Stimulated activated CD8-positive, alpha-beta memory T cell treated with anti-CD3 and anti-CD28 coated beads, Interleukin-7, amount 100 ng/mL, for 48 hours (primary cell): ENCODE measurements at regions not wholly inside any gene's neighbourhood (a gene's known extent, or its start where the extent isn't known, plus 50 kb on each side); places are given as distances from the start of the nearest gene placed in this dataset.

Source experiments
- DNase-seq, 2 donors: peaks; one replicate each; pipeline ENCODE4 v3.0.0-alpha.2; 2020; ENCODE audit warnings: low read depth in 1 of 2; ENCODE audit errors: extremely low read depth in 1 of 2

GRCh38 chr11:91880660-91881059 is 344.0 kb upstream of the FAT3 start:
- no peak for DNase-seq

GRCh38 chr11:91876746-91877145 is 347.9 kb upstream of the FAT3 start:
- no peak for DNase-seq

GRCh38 chr11:91872243-91872642 is 352.4 kb upstream of the FAT3 start:
- no peak for DNase-seq

GRCh38 chr11:91871791-91872190 is 352.8 kb upstream of the FAT3 start:
- no peak for DNase-seq

GRCh38 chr11:91871048-91871447 is 353.6 kb upstream of the FAT3 start:
- DNase-seq = no peak

- DNase-seq = no peak
Measured at GRCh38 chr11:91869686-91870085, 354.9 kb upstream of the FAT3 start.

- no peak for DNase-seq
Measured at GRCh38 chr11:91866642-91867041, 358.0 kb upstream of the FAT3 start.

- DNase-seq = no peak
Measured at GRCh38 chr11:91860661-91861060, 364.0 kb upstream of the FAT3 start.

GRCh38 chr11:91859666-91860065 is 365.0 kb upstream of the FAT3 start:
- no peak for DNase-seq

GRCh38 chr11:91857179-91857578 is 367.4 kb upstream of the FAT3 start:
- DNase-seq = no peak

GRCh38 chr11:91854780-91855179 is 369.8 kb upstream of the FAT3 start:
- DNase-seq = no peak

- no peak for DNase-seq
Measured at GRCh38 chr11:91854171-91854570, 370.4 kb upstream of the FAT3 start.

- no peak for DNase-seq
Measured at GRCh38 chr11:91851908-91852307, 372.7 kb upstream of the FAT3 start.

GRCh38 chr11:91850533-91851275 is 373.9 kb upstream of the FAT3 start:
- no peak for DNase-seq

GRCh38 chr11:91850021-91850420 is 374.6 kb upstream of the FAT3 start:
- DNase-seq = no peak

GRCh38 chr11:91846649-91847048 is 378.0 kb upstream of the FAT3 start:
- DNase-seq = no peak

GRCh38 chr11:91846002-91846401 is 378.6 kb upstream of the FAT3 start:
- DNase-seq = no peak

GRCh38 chr11:91840640-91841240 is 383.9 kb upstream of the FAT3 start:
- DNase-seq = no peak

GRCh38 chr11:91837411-91838330 is 386.9 kb upstream of the FAT3 start:
- DNase-seq = no peak

- no peak for DNase-seq
Measured at GRCh38 chr11:91835051-91835560, 389.5 kb upstream of the FAT3 start.

- DNase-seq = no peak
Measured at GRCh38 chr11:91828901-91829300, 395.7 kb upstream of the FAT3 start.
